ENCODE measurements at regions not wholly inside any gene's neighbourhood (a gene's known extent, or its start where the extent isn't known, plus 50 kb on each side); places are given as distances from the start of the nearest gene placed in this dataset.

DNA sequence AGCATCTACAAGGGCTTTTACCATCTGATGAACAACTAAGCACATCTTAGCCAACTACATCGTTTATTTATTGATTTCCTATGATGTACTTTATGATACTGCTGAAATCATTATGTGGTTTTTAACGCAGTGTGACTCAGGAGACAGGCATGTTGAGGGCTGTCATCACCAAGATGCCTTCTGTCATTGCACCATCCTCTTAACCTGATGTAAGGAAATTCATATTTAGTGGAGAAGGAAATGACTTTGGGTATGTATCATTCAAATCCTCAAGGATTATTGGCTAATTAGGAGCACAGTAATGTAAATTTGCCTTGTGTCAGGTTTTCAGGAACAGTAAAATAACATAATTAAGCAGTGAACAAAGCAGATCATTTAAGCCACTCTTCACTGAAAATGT, 138.5 kb upstream of the MGMT start:
- no peak for TF ChIP-seq EZH2 (IDR thresholded peaks at IDR 0.05)
- TF ChIP-seq, protein P1, sequence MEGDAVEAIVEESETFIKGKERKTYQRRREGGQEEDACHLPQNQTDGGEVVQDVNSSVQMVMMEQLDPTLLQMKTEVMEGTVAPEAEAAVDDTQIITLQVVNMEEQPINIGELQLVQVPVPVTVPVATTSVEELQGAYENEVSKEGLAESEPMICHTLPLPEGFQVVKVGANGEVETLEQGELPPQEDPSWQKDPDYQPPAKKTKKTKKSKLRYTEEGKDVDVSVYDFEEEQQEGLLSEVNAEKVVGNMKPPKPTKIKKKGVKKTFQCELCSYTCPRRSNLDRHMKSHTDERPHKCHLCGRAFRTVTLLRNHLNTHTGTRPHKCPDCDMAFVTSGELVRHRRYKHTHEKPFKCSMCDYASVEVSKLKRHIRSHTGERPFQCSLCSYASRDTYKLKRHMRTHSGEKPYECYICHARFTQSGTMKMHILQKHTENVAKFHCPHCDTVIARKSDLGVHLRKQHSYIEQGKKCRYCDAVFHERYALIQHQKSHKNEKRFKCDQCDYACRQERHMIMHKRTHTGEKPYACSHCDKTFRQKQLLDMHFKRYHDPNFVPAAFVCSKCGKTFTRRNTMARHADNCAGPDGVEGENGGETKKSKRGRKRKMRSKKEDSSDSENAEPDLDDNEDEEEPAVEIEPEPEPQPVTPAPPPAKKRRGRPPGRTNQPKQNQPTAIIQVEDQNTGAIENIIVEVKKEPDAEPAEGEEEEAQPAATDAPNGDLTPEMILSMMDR (IDR thresholded peaks at IDR 0.05), result no peak
- TF ChIP-seq EZH2phosphoT487 (IDR thresholded peaks at IDR 0.05), result no peak
